Upper lobe of left lung (tissue), 4 donors: ENCODE measurements at regions not wholly inside any gene's neighbourhood (a gene's known extent, or its start where the extent isn't known, plus 50 kb on each side); places are given as distances from the start of the nearest gene placed in this dataset.

Experiments used
- POLR2AphosphoS5 ChIP-seq, 2 donors: sonication (generic); formaldehyde crosslinking; IDR thresholded peaks; one replicate each; pipeline ENCODE4 v1.5.1; 2017; ENCODE audit warnings: antibody characterized with exemption in 2 of 2
- TF ChIP-seq, protein P1 (sequence below), 6 experiments: fragments of 450-650 bp in 4 of 6; fragments of 200-600 bp in 2 of 6; sonication (generic) in 2 of 6; IDR thresholded peaks; one replicate each; pipeline ENCODE4 v1.5.1; 2016 to 2019; ENCODE audit warnings: antibody characterized with exemption in 6 of 6

DNA sequence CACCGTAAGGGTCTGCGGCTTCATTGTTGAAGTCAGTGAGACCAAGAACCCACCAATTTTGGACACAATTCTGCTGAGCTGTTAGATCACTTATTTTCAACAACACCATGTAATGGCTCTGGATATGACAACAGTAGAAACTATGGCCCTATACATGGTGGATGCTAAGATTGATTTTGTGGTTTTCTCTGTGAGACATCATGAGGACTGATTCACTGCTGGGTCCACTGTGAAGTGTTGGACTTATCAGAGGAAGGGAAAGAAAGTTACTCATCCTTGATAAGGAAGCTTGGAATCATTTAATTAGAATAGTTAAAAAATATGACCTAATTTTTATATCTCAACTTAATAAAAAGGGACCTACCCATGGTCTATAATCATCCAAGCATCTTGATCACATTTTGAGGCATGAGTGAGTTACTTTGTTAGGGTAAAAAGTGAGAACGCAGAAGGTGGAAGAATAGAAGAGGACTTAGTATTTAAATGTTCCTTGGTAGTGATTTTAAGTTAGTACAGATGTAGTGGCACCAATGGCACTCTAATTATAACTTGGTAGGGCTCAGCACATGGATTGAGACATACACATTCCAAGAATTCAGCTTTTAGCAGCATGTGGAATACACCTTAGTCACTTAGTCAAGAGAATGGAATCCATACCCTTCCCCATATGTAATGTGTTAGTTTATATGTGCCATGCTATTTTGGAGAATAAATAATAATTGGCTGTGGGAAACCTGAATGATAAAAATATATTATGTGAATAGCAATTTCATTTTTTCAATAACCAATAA lies 123.5 kb upstream of the CD180 start:
- TF ChIP-seq, protein P1, sequence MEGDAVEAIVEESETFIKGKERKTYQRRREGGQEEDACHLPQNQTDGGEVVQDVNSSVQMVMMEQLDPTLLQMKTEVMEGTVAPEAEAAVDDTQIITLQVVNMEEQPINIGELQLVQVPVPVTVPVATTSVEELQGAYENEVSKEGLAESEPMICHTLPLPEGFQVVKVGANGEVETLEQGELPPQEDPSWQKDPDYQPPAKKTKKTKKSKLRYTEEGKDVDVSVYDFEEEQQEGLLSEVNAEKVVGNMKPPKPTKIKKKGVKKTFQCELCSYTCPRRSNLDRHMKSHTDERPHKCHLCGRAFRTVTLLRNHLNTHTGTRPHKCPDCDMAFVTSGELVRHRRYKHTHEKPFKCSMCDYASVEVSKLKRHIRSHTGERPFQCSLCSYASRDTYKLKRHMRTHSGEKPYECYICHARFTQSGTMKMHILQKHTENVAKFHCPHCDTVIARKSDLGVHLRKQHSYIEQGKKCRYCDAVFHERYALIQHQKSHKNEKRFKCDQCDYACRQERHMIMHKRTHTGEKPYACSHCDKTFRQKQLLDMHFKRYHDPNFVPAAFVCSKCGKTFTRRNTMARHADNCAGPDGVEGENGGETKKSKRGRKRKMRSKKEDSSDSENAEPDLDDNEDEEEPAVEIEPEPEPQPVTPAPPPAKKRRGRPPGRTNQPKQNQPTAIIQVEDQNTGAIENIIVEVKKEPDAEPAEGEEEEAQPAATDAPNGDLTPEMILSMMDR (IDR thresholded peaks at IDR 0.05), result no peak
- TF ChIP-seq POLR2AphosphoS5 (IDR thresholded peaks at IDR 0.05), result no peak
